ENCODE measurements at regions not wholly inside any gene's neighbourhood (a gene's known extent, or its start where the extent isn't known, plus 50 kb on each side); places are given as distances from the start of the nearest gene placed in this dataset.

- no peak overlapping the region for H3K4me2 ChIP-seq (ENCODE audit: low read length)
- H3K79me2 ChIP-seq, result no peaks in the 10 kb centered on the region
- no peak overlapping the region for H3K27ac ChIP-seq
- TF ChIP-seq CTCF (IDR thresholded peaks at IDR 0.05), result no peak
- no peaks in the 10 kb centered on the region for H3K9me3 ChIP-seq (ENCODE audit: control insufficient read depth, low read length)
- no peaks in the 10 kb centered on the region for H3K36me3 ChIP-seq (ENCODE audit: control insufficient read depth, insufficient read depth, low read length)
- no peak overlapping the region for H2AFZ ChIP-seq
- no peaks in the 10 kb centered on the region for H3K4me1 ChIP-seq
- no peak overlapping the region for H3K9ac ChIP-seq
- no peak overlapping the region for H3K4me3 ChIP-seq (ENCODE audit: low read depth, low read length)
- no peaks in the 10 kb centered on the region for H3K27me3 ChIP-seq (ENCODE audit: control insufficient read depth, insufficient read depth, low read length)
Observed at GRCh38 chr11:13862845-13863392, 99.6 kb upstream of the SPON1 start.

GRCh38 chr11:13868710-13869397 is 93.7 kb upstream of the SPON1 start:
- Histone ChIP-seq H3K36me3 (ENCODE audit: control insufficient read depth, insufficient read depth, low read length) (no peaks in the 10 kb centered on the region), H3K27ac (no peak overlapping the region), H3K27me3 (ENCODE audit: control insufficient read depth, insufficient read depth, low read length) (no peaks in the 10 kb centered on the region), H3K4me2 (ENCODE audit: low read length) (no peak overlapping the region), H3K4me1 (no peaks in the 10 kb centered on the region), H3K9me3 (ENCODE audit: control insufficient read depth, low read length) (no peaks in the 10 kb centered on the region), H3K79me2 (no peaks in the 10 kb centered on the region), H2AFZ (no peak overlapping the region), H3K9ac (no peak overlapping the region), H3K4me3 (ENCODE audit: low read depth, low read length) (no peak overlapping the region)
- TF ChIP-seq CTCF (IDR thresholded peaks at IDR 0.05), result no peak

- H3K4me1 ChIP-seq, result no peaks in the 10 kb centered on the region
- no peaks in the 10 kb centered on the region for H3K27me3 ChIP-seq (ENCODE audit: control insufficient read depth, insufficient read depth, low read length)
- H3K36me3 ChIP-seq (ENCODE audit: control insufficient read depth, insufficient read depth, low read length), result no peaks in the 10 kb centered on the region
- no peak overlapping the region for H3K9ac ChIP-seq
- TF ChIP-seq CTCF (IDR thresholded peaks at IDR 0.05), result no peak
- no peak overlapping the region for H3K27ac ChIP-seq
- H3K9me3 ChIP-seq (ENCODE audit: control insufficient read depth, low read length), result no peaks in the 10 kb centered on the region
- H2AFZ ChIP-seq, result no peak overlapping the region
- H3K4me3 ChIP-seq (ENCODE audit: low read depth, low read length), result no peak overlapping the region
- no peak overlapping the region for H3K4me2 ChIP-seq (ENCODE audit: low read length)
- no peaks in the 10 kb centered on the region for H3K79me2 ChIP-seq
Observed at GRCh38 chr11:13869398-13869886, 93.1 kb upstream of the SPON1 start.

- no peaks in the 10 kb centered on the region for H3K9me3 ChIP-seq (ENCODE audit: control insufficient read depth, low read length)
- H3K4me1 ChIP-seq, result no peaks in the 10 kb centered on the region
- no peak overlapping the region for H3K4me2 ChIP-seq (ENCODE audit: low read length)
- no peak overlapping the region for H3K27ac ChIP-seq
- H3K27me3 ChIP-seq (ENCODE audit: control insufficient read depth, insufficient read depth, low read length), result no peaks in the 10 kb centered on the region
- H3K4me3 ChIP-seq (ENCODE audit: low read depth, low read length), result no peak overlapping the region
- H3K79me2 ChIP-seq, result no peaks in the 10 kb centered on the region
- no peak overlapping the region for H3K9ac ChIP-seq
- TF ChIP-seq CTCF (IDR thresholded peaks at IDR 0.05), result no peak
- no peaks in the 10 kb centered on the region for H3K36me3 ChIP-seq (ENCODE audit: control insufficient read depth, insufficient read depth, low read length)
- no peak overlapping the region for H2AFZ ChIP-seq
Observed at GRCh38 chr11:13874597-13874996, 87.9 kb upstream of the SPON1 start.

GRCh38 chr11:13875643-13876042 is 86.9 kb upstream of the SPON1 start:
- no peak overlapping the region for H3K4me3 ChIP-seq (ENCODE audit: low read depth, low read length)
- H3K4me2 ChIP-seq (ENCODE audit: low read length), result no peak overlapping the region

More at GRCh38 chr11:13875643-13876042, 86.9 kb upstream of the SPON1 start:
- TF ChIP-seq CTCF (IDR thresholded peaks at IDR 0.05), result no peak
- no peaks in the 10 kb centered on the region for H3K4me1 ChIP-seq
- no peaks in the 10 kb centered on the region for H3K9me3 ChIP-seq (ENCODE audit: control insufficient read depth, low read length)
- no peaks in the 10 kb centered on the region for H3K79me2 ChIP-seq
- H2AFZ ChIP-seq, result no peak overlapping the region
- H3K27me3 ChIP-seq (ENCODE audit: control insufficient read depth, insufficient read depth, low read length), result no peaks in the 10 kb centered on the region
- H3K36me3 ChIP-seq (ENCODE audit: control insufficient read depth, insufficient read depth, low read length), result no peaks in the 10 kb centered on the region
- H3K9ac ChIP-seq, result no peak overlapping the region
- no peak overlapping the region for H3K27ac ChIP-seq

Measured in parathyroid adenoma (tissue), 2 donors.